CMK (cell line): ENCODE measurements at regions not wholly inside any gene's neighbourhood (a gene's known extent, or its start where the extent isn't known, plus 50 kb on each side); places are given as distances from the start of the nearest gene placed in this dataset.
"Not testable (repeated sequence)": the region's sequence is repeated elsewhere in the genome, so short reads cannot be mapped to it uniquely, and the experiment has no call there.

Source experiments
- DNase-seq: peaks from one replicate; pipeline ENCODE4 v3.0.0-alpha.2; 2010; ENCODE audit warnings: low read depth

DNA sequence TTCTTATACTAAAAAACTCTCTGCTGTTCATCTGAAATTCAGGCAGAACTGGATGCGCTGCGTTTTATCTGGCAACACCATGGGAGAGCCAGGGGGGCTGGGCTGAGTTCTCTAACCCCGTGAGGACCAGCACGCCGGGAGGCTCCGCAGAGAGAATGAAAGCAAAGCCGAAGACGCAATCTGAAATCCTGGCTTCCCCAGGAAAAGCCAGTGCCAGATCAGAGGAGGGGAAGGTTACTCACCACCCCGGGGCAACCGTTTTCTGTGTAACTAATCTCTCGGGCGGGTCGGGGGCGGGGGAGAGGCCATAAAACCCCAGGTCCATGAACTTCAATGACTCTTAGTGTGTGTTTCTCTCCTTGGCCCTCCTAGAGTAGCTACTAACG, 99.4 kb downstream of the SHANK2 start:
- DNase-seq: no peak

DNA sequence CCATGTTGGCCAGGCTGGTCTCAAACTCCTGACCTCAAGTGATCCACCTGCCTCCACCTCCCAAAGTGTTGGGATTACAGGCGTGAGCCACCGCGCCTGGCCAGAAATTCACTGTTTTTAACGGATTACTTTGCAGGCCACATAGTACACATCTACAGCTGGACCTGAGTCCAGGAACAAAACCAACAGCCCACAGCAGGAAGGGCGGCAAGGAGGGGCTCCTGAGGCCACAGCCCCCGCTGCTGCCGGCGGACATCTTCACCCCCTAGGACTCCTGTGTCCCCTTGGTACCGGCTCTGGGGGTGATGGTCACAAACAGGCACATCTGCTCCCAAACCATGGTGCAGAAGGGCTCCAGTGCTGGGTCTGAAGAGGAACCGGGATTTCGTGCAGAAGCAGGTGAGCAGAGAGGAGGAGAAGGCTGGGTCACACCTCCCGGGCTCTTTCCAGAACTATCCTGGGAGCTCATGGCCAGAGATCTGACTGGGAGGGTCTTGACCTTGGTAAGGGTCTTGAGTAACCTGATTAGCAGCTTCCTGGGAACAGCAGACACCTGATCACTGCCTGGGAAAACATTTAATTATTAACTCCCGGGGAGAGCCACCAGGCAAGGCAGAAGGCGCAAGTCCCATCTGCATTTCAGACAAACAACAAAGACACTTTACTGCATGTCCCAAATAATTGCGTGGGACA, 99.9 kb downstream of the SHANK2 start:
- DNase-seq: not testable (repeated sequence)

DNA sequence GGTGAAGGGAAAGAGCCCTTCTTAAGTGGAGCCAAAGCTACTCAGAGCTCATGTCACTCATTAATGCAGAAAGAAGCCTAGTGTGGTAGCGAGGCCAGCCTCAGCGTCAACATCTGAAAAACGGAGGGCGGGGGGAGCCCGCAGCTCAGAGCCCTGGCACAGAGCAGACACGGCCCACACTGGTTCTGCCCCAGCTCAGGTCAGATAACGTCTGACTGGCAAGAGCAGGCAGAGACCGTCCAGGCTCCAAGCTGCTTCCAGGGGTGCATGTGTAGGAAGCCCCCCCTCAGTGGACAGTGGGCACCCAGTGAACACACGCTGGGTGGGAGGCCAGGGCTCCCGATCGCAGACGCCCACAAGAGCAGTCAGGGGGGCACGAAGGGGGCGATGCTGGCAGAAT, 100.8 kb downstream of the SHANK2 start:
- DNase-seq: no peak

DNA sequence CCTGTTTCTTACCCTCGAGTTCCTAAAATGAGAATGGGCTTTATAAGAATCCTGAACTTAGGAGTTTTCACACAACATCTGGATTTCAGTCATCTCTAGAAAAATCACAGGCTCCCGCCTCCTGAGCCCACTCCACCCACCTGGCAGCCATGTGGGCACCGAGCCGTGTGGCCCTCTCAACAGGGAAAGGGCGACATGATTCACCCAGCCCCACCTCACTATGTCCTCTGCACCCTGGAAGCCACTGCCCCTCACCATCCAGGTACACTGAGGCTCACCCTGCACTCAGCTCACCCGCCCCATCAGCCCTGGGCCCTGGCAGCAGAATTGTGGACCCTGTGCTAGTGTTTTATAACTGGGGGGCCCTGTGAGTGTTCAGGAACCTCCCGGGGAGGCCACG, 101.5 kb downstream of the SHANK2 start:
- no peak for DNase-seq

DNA sequence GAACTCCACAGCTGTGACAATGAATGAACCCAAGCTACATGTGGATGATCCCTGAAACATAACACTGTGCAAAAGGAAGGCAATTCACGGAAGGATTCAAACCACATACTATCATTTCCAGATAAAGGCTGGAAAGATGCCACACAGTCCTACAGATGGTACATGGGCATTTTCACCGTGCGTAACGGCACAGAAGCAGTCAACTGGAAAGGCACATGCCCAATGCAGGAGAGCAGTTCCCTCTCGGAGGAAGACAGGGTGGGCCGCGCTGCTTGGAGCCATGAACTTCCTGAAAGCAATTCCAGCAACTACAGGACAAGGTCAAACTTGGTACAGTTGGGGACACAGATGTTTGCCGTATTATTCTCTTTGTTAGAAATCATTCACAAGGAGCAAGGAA, 103.7 kb downstream of the SHANK2 start:
- no peak for DNase-seq

DNA sequence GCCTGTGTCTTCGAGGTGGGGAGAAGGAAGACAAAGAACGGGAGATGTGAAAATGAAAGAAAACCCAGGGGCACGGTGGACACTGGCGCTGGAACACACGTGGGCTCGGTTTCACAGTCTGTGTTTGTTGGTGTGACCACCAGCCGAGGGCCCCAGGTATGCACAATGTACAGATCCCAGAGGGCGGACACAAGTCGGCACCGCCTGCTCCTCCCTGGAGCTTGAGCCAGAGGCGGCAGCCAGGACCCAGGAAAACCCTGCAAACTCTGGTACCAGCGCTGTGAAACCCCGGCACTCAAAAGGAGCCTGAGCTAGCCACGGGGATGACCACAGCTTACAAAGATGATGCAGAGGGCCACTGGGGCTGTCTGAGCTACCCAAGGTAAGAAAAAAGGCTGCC, 105.0 kb downstream of the SHANK2 start:
- DNase-seq: no peak

DNA sequence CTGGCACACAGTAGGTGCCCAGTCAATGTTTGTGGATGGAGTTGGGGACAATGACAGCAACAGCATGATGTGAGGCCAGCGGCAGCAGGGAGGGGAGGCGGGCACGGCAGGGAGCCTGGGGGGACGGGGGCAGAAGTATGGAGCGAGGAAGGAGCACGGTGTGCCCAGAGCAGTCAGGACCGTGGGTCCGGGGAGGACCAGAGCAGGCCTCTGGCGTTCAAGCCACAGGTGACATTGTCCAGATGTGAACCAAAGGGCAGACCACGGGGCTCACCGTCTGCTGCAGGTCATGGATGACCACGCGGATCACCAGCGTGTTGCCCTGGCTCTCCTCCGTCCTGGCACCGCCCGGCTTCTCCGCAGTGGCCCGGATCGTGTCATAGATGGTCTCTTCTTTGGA, 105.5 kb downstream of the SHANK2 start:
- DNase-seq: no peak

DNA sequence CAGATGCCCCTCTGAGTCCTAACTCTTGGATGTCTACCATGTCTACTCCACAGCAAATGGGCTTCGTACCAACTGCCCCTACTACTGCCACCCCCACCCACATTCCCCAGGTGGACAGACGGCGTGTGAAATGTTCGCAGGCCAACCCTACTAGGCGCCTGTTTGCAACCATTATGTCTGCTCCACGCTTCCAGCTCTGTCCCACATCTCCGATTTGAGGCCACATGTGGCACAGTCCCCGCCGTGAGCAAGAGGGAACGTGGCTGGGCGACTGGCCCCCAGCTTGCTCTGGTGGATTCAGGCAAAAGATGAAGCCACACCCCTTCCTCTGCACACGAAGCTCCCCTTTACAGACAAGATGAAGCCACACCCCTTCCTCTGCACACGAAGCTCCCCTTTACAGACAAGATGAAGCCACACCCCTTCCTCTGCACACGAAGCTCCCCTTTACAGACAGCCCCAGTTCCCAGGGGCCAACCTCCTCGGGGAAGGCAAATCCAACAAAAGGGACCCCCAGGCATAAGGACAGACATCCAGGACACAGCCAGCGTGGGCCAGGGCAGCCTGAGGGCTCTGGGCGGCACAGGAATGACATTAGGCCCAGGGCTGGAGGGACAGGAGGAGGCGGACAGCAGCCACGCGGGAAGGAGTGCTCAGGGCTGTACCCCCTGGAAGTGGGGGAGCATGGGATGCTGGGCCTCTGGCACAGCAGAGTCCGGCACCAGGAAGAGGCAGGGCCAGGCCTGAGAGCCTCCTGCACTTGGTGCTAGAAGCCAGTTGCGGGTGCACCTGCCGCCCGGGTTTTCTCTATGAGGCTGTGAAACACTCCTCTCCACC, 106.2 kb downstream of the SHANK2 start:
- no peak for DNase-seq

DNA sequence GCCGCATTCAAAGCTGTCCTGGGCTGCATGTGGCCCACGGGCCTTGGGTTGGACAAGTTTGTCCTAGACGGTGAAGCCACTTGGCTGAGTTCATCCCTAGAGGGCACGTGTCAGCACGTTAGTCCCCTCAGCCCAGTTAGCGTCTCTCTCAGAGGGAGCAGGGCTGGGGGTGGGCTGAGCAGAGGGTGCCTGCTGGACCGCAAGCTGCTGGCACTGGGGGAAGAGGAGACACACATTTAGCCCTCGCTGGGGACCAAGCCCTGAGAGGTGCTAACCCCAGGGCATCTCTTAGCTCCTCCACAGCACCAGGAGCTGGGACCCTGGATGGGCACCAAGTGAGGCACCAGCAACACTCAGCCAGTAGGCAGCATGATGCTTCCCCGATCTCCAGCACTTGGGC, 107.0 kb downstream of the SHANK2 start:
- DNase-seq: no peak

DNA sequence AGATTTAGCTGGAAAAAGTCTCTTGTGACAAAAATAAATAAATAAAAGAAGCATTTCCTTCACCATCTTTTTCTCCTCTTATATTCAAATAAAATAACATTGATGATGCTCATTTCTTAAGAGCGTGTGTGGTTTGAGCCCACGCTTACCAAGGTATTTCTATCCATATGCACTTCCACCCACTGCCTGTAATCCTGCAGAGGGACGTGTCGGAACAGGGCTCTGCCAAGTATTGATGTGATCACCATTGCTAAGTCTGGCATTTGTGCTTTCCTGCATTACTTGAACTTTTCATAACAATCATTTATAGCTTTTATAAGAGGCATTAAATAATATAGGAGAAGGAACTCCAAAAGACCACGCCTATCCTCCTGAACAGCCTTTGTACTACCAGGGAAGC, 107.6 kb downstream of the SHANK2 start:
- no peak for DNase-seq

DNA sequence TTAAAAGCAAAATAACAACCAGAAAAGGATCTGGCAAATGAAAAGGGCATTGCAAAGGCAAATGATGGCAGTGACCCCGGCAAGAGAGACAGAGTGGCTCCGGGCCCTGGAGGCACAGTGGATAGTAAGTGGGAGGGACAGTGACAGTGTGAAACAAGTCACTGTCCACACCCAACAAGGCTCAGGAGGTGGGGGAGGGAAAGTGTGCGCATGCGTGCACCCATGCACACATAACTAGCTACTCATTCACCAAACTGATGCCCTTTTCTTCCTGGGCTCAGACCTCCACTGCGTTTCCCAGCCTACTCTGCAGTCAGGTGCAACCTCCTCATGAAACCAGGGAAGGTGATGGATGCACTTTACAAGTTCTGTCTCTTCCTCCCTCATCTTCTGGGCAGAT, 108.4 kb downstream of the SHANK2 start:
- no peak for DNase-seq

DNA sequence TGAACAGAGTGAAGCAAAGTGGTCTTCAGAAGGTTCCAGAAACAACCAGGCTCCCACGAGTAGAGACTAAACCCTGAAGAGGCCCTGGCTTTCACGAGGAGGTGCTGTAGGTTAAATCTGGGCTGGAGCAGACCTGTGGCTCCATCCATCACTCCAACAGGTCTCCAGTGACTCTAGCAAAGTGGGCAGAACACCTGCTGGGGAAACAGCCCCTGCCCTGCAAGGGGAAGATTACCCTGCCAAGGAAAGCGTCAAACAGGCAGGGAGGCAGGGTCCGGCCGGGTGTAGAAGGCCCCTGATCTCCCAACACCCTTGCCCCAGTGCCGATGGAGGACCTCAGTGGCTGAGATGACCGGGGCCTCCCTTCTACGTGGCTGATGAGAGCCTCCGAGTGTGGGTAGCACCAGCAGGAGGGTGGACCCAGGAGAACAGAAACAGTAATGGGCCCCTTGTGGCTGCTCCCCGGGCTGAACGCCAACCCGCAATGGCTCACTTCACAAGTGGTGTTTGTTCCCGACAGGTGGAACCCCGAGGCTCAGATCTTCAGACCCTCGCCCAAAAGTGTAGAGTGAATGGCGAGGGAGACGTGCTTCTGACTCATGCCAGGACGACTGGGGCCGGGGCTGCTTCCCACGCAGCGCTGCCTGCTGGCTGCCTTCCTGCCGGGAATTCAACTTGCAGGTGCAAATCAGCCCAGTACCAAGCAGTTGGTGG, 112.0 kb downstream of the SHANK2 start:
- no peak for DNase-seq

DNA sequence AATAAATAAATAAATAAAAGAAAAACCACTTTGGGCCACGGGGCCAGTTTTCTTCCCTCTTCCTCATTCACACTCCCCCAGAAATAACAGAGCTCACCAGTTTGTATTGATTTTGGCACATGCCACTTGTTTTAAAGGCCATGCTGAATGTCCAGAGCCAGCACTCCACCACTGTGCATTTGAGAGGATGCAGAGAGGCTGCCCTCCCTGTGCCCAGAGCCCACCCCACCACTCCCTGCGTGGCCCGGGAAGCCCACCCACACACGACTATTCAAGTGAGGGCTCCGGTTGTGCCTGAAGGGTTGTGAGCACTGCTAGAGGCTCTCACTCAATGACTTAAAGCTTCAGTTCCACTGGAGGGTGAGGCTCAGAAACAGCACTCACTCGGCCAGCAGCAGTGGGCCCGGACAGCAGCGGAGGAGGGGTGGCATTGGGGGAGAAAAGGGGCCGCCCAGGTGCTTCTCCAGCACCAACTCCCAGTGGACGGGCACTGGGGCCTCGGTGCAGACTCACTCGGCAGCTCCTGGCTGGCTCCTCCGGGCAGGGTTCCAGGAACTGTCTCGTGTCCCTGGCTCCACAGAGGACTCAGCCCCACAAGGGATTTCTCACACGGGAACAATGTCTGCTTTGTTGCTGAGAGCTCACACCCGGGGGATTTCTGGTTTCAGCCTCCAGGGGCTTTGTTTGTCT, 112.7 kb downstream of the SHANK2 start:
- DNase-seq: no peak

DNA sequence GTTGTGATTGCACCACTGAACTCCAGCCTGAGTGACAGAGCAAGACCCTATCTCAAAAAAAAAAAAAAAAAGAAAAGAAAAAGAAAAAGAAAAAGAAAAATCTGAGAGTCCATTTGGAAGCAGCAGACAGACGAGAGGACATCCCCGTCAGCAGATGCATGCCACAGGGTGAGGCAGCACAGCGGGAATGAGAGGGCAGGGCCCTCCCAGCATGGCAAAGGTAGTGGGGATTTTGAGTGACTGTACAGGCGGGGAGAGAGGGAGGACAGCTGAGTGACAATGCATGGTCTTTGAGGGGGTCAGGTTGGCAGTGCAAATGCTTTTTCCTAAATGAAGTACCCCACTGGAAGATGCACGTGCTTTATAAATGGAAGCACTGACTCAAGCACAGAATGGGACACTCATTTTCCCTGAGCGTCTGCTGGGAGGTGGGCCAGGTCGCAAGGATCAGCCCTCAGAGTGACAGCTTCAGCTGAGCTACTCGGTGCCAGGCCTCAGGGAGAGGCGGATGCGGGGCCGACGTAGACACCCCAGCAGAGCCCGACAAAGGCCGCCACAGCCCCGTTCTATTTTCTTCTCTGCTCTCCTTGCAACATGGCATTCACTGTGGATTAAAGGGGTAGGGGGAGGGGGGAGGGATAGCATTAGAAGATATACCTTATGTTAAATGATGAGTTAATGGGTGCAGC, 113.5 kb downstream of the SHANK2 start:
- DNase-seq: no peak

DNA sequence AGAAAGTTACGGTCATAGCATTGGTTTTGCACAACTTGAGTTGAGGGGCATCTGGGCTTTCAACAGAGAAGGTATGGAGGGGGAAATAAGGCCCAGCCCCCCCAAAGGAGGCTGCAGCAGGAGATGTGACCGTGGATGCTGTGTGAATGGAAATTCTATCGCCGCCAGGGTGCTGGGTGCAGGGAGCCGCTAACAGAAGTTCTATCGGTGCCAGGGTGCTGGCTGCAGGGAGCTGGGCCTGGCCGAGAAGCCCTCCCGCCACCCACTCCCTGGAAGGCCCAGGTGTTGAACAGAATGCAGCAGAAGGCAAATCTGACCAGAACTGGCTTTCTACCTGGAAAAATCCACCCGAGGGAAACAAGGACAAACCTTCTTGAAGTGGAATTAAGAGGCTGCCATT, 115.0 kb downstream of the SHANK2 start:
- no peak for DNase-seq

DNA sequence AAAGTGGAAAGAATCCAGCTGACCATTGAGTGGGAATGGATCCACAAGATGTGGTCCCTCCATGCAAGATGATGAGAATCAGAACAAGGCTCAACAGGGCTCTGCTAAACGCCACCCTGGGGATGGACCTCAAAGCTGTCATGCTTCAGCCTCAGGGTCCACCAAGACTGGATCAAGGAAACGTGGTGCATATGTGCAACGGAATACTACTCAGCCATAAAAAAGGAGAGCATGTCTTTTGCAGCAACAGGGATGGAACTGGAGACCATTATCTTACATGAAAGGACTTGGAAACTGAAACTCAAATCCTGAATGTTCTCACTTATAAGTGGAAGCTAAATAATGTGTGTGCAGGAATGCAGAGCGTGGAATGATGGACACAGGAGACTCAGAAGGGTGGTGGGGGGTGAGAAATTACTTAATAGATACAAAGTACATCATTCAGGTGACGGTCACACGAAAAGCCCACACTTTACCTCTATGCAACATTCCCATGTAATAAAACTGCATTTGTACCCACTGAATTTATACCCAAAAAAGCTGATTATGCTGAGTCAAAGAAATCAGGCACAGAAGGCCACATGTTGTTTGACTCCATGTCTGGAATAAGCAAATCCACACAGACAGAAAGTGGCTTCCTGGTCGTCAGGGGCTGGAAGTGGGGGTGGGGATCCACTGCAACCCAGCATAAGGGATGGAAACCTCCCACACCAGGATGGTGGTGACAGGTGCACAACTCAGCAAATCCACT, 116.1 kb downstream of the SHANK2 start:
- DNase-seq: no peak

DNA sequence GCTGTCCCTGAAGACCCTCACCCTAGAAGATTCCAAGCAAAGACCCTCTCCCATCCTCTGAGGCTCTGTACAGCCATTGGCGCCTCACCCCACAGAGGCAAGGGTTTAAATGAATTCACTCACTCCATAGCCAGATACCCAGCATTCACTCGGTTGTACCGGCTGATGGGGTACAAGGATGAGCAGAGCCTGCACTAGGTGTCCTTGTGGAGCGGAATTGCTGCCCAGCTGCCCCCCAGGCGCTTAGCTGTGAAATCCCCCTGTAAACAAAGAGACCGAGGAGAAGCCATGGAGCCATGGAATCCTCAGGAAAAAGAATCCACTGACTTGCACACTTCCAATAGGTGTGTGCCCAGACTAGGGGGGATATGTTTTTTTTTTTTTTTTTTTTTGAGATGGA, 117.3 kb downstream of the SHANK2 start:
- no peak for DNase-seq

DNA sequence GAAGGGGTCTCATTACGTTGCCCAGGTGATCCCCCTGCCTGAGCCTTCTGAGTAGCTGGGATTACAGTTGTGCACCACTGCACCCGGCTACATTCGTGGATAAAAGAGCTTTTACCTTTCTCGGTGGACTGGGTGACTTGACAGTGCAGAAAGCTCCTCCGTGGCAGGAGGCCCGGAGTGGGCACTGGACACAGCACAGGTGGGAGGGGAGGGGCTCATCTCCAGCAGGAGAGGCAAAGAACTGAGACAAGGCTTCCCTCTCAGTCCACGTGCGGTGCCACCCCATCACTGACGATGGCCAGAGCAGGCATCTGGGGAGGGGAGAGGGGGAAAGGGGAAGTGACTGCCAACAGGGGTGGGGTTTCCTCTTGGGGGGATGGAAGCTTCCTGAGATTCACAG, 118.4 kb downstream of the SHANK2 start:
- no peak for DNase-seq

DNA sequence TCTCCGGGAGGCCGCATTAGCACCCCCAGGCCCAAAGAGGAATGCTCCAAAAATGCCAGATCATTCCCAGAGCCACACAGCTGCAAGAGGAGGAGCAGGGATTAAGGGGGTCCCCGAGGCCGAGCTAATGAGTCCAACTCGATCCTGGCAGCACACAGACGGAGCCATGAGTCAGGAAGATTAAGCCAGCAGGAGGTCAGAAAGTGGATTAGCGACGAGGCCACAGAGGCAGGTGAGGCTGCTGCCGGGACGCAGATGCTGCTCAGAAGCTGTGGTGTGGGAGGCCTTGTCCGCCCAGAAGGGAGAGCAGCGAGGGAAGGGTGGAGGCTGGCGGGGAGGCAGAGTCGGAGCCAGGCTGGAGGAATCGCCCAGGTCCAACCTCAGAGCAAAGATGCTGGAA, 120.5 kb downstream of the SHANK2 start:
- no peak for DNase-seq

DNA sequence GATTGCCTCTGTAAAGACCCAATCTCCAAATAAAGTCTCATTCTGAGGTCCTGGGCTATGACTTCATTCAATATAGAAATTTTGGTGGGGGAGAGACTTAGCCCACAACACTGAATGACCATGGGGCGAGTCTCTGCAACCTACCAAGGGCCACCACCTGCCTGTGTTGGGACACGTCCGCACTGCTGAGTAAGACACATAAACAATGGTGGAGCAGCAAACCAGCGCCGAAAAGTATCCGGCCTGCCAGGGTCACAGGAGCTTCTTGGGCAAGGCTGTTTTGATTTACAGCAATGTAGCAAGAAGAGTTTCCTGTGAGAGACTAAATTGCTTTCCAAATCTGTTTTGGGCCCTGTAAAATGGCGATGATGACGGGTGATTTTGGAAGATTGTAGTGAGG, 122.3 kb downstream of the SHANK2 start:
- no peak for DNase-seq

DNA sequence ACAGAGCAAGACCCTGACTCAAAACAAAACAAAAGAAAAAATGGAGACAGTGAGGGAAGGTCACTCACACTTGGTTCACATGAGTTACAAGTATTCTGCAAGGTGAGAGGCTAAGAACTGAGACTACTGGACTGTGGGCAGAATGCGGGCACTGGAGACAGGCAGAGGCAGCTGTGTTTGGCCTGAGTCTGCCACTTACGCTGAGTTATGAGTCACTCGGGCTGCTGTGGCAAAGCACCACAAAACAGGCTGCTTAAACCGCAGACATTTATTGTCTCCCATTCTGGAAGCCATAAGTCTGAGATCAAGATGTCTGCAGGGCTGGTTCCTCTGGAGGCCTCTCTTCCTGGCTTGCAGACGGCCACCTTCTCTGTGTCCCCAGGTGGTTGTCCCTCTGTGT, 122.8 kb downstream of the SHANK2 start:
- no peak for DNase-seq
